Left ventricle myocardium inferior (tissue), 1 donor: ENCODE measurements at regions not wholly inside any gene's neighbourhood (a gene's known extent, or its start where the extent isn't known, plus 50 kb on each side); places are given as distances from the start of the nearest gene placed in this dataset.

Source experiments
- DNase-seq: peaks from one replicate; pipeline ENCODE4 v3.0.0-alpha.2; 2020
- H3K27ac ChIP-seq: fragments of 200-600 bp; replicated peaks from 2 replicates; pipeline ENCODE4 v1.8.0; 2021
- H3K27me3 ChIP-seq: fragments of 200-600 bp; 2 replicates; pipeline ENCODE4 v1.8.0; 2021; ENCODE audit warnings: low read depth
- H3K36me3 ChIP-seq: fragments of 200-600 bp; 2 replicates; pipeline ENCODE4 v1.8.0; 2021
- H3K4me1 ChIP-seq: fragments of 200-600 bp; 2 replicates; pipeline ENCODE4 v1.8.0; 2021
- H3K4me3 ChIP-seq: fragments of 200-600 bp; 2 replicates; pipeline ENCODE4 v1.8.0; 2021; ENCODE audit warnings: mild to moderate bottlenecking, moderate library complexity
- H3K9me3 ChIP-seq: fragments of 200-600 bp; replicated peaks from 2 replicates; pipeline ENCODE4 v1.8.0; 2021
- intact Hi-C: fragments of 100-400 bp; cut with micrococcal nuclease; formaldehyde crosslinking; loops from one replicate; pipeline ENCODE4 v1.11.0; 2022
- TF ChIP-seq, protein P1 (sequence below): fragments of 200-600 bp; IDR thresholded peaks from 2 replicates; pipeline ENCODE4 v1.8.0; 2021; ENCODE audit warnings: antibody characterized with exemption, mild to moderate bottlenecking, borderline replicate concordance
- donor health status: DM: no; HTN: yes; CAD: no; lungs with severe emphysema.

DNA sequence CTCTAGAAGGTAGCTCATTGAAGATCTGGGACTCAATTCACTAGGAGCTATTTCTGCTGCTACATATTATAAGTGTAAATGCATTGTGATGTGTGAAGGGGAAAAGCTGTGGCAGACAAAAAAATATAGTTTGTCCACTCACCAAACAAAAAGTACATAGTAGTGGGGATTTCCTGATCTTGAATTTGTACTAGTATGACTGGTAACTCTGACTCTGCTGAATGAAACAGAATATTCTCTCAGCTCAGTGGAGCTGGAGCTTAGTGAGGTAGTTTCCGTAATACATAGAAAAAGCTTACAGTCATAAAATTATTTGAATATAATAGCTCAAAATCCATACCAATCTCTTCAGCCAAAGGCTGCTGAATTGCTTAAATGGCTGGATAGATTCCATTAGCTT is 455.6 kb upstream of the CD180 start:
- Histone ChIP-seq H3K36me3 (no peaks in the 10 kb centered on the region), H3K4me3 (no peak overlapping the region), H3K9me3 (no peaks in the 10 kb centered on the region), H3K27me3 (no peaks in the 10 kb centered on the region), H3K4me1 (peaks cover 36% of the 10 kb centered on the region), H3K27ac (no peak overlapping the region)
- no peak for DNase-seq
- TF ChIP-seq, protein P1, sequence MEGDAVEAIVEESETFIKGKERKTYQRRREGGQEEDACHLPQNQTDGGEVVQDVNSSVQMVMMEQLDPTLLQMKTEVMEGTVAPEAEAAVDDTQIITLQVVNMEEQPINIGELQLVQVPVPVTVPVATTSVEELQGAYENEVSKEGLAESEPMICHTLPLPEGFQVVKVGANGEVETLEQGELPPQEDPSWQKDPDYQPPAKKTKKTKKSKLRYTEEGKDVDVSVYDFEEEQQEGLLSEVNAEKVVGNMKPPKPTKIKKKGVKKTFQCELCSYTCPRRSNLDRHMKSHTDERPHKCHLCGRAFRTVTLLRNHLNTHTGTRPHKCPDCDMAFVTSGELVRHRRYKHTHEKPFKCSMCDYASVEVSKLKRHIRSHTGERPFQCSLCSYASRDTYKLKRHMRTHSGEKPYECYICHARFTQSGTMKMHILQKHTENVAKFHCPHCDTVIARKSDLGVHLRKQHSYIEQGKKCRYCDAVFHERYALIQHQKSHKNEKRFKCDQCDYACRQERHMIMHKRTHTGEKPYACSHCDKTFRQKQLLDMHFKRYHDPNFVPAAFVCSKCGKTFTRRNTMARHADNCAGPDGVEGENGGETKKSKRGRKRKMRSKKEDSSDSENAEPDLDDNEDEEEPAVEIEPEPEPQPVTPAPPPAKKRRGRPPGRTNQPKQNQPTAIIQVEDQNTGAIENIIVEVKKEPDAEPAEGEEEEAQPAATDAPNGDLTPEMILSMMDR, result no peak
- intact Hi-C loops, result no loop called here

- TF ChIP-seq, protein P1, result no peak
- intact Hi-C loops, result no loop called here
These were observed 454.6 kb upstream of the CD180 start for GRCh38 chr5:67651180-67651579.

DNA sequence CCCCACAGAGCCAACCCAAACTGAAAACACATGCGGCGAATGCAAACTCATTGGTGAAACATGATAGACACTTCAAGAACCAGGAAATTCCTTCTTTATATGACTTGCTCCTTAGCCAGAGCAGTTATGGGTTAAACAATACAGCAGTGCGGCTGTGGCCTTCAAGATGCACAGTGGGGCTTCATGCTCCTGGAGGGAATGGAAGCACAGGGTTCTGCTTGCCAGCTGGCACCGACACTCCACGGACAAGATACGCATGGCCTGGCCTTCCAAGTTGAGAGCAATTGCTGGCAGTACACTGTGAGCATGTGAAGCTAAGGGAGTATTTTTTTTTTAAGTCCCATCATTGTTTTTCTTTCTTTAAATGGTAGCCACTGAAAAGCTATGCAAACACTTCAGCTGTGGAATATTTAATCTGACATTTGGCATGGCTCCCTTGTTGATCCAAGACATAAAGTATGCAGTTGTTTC is 451.6 kb upstream of the CD180 start:
- Histone ChIP-seq H3K27ac (peak overlapping the region; percentile 72), H3K4me1 (peaks cover 42% of the 10 kb centered on the region), H3K27me3 (no peaks in the 10 kb centered on the region), H3K4me3 (no peak overlapping the region), H3K9me3 (peaks cover 15% of the 10 kb centered on the region), H3K36me3 (no peaks in the 10 kb centered on the region)
- TF ChIP-seq, protein P1, result no peak
- DNase-seq, result peak; percentile 89
- intact Hi-C loops, result no loop called here

More at GRCh38 chr5:67651180-67651579, 454.6 kb upstream of the CD180 start:
- H3K27ac ChIP-seq, result peak overlapping the region; percentile 10
- H3K27me3 ChIP-seq, result no peaks in the 10 kb centered on the region
- H3K4me3 ChIP-seq, result no peak overlapping the region
- DNase-seq, result no peak
- H3K4me1 ChIP-seq, result peaks cover 42% of the 10 kb centered on the region
- H3K36me3 ChIP-seq, result no peaks in the 10 kb centered on the region
- no peaks in the 10 kb centered on the region for H3K9me3 ChIP-seq

GRCh38 chr5:67647772-67648171 is 451.2 kb upstream of the CD180 start:
- Histone ChIP-seq H3K4me3 (no peak overlapping the region), H3K27me3 (no peaks in the 10 kb centered on the region), H3K27ac (peak overlapping the region; percentile 72), H3K4me1 (peaks cover 42% of the 10 kb centered on the region), H3K9me3 (peaks cover 15% of the 10 kb centered on the region), H3K36me3 (no peaks in the 10 kb centered on the region)
- intact Hi-C loops, result no loop called here
- TF ChIP-seq, protein P1, result no peak
- DNase-seq, result no peak

DNA sequence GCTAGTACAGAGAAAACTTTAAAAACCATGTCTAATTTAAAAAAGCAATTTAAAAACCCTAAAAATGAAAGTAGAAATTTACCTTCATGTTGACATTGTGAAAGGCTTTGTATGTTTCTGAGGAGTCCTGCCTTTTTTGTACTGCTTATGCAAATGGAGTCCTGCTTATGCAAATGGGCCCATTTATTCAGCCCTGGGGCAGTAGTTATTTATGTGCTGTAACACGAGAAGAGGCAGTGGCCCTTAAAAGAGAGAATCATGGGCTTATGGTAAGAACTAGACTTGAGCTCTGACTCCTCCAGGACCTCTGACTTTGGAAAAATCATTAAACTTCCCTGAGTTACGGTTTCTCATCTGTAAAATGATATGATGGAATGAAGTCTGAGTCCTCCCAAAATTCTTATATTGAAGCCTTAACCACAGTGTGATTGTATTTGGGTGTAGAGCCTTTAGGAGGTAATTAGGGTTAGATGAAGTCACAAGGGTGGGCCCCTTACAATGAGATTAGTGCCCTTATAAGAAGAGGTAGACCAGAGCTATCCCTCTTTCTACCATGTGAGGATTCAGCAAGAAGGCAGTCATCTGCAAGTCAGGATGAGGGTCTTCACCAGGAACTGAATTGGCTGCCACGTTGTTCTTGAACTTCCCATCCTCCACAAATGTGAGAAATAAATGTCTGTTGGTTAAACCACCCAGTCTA is 447.8 kb upstream of the CD180 start:
- DNase-seq, result no peak
- H3K36me3 ChIP-seq, result no peaks in the 10 kb centered on the region
- no peak overlapping the region for H3K4me3 ChIP-seq
- TF ChIP-seq, protein P1, result no peak
- H3K27me3 ChIP-seq, result no peaks in the 10 kb centered on the region
- H3K4me1 ChIP-seq, result peaks cover 43% of the 10 kb centered on the region
- intact Hi-C loops, result no loop called here
- peaks cover 15% of the 10 kb centered on the region for H3K9me3 ChIP-seq
- no peak overlapping the region for H3K27ac ChIP-seq
